ENCODE measurements at regions not wholly inside any gene's neighbourhood (a gene's known extent, or its start where the extent isn't known, plus 50 kb on each side); places are given as distances from the start of the nearest gene placed in this dataset.

GRCh38 chr3:193168931-193169330 lies 72.1 kb upstream of the PLAAT1 start:
- TF ChIP-seq, protein P1, sequence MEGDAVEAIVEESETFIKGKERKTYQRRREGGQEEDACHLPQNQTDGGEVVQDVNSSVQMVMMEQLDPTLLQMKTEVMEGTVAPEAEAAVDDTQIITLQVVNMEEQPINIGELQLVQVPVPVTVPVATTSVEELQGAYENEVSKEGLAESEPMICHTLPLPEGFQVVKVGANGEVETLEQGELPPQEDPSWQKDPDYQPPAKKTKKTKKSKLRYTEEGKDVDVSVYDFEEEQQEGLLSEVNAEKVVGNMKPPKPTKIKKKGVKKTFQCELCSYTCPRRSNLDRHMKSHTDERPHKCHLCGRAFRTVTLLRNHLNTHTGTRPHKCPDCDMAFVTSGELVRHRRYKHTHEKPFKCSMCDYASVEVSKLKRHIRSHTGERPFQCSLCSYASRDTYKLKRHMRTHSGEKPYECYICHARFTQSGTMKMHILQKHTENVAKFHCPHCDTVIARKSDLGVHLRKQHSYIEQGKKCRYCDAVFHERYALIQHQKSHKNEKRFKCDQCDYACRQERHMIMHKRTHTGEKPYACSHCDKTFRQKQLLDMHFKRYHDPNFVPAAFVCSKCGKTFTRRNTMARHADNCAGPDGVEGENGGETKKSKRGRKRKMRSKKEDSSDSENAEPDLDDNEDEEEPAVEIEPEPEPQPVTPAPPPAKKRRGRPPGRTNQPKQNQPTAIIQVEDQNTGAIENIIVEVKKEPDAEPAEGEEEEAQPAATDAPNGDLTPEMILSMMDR (tag by site-specific recombination; IDR thresholded peaks at IDR 0.05): no peak
- TF ChIP-seq, protein P2, sequence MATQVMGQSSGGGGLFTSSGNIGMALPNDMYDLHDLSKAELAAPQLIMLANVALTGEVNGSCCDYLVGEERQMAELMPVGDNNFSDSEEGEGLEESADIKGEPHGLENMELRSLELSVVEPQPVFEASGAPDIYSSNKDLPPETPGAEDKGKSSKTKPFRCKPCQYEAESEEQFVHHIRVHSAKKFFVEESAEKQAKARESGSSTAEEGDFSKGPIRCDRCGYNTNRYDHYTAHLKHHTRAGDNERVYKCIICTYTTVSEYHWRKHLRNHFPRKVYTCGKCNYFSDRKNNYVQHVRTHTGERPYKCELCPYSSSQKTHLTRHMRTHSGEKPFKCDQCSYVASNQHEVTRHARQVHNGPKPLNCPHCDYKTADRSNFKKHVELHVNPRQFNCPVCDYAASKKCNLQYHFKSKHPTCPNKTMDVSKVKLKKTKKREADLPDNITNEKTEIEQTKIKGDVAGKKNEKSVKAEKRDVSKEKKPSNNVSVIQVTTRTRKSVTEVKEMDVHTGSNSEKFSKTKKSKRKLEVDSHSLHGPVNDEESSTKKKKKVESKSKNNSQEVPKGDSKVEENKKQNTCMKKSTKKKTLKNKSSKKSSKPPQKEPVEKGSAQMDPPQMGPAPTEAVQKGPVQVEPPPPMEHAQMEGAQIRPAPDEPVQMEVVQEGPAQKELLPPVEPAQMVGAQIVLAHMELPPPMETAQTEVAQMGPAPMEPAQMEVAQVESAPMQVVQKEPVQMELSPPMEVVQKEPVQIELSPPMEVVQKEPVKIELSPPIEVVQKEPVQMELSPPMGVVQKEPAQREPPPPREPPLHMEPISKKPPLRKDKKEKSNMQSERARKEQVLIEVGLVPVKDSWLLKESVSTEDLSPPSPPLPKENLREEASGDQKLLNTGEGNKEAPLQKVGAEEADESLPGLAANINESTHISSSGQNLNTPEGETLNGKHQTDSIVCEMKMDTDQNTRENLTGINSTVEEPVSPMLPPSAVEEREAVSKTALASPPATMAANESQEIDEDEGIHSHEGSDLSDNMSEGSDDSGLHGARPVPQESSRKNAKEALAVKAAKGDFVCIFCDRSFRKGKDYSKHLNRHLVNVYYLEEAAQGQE (tag by site-specific recombination; IDR thresholded peaks at IDR 0.05): no peak
- TF ChIP-seq ZBTB8A (tag by site-specific recombination; IDR thresholded peaks at IDR 0.05) (no peak), ZNF341 (tag by site-specific recombination; IDR thresholded peaks at IDR 0.05; ENCODE audit: low read depth) (no peak), KLF10 (tag by site-specific recombination; IDR thresholded peaks at IDR 0.05) (no peak), GFI1B (tag by site-specific recombination; IDR thresholded peaks at IDR 0.05) (no peak), ZBTB26 (tag by site-specific recombination; optimal IDR thresholded peaks at IDR 0.05) (no peak)
- TF ChIP-seq, protein P3, sequence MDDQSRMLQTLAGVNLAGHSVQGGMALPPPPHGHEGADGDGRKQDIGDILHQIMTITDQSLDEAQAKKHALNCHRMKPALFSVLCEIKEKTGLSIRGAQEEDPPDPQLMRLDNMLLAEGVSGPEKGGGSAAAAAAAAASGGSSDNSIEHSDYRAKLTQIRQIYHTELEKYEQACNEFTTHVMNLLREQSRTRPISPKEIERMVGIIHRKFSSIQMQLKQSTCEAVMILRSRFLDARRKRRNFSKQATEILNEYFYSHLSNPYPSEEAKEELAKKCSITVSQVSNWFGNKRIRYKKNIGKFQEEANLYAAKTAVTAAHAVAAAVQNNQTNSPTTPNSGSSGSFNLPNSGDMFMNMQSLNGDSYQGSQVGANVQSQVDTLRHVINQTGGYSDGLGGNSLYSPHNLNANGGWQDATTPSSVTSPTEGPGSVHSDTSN (CRISPR knock-in tag; IDR thresholded peaks at IDR 0.05): no peak
